ENCODE measurements at regions not wholly inside any gene's neighbourhood (a gene's known extent, or its start where the extent isn't known, plus 50 kb on each side); places are given as distances from the start of the nearest gene placed in this dataset.

DNA sequence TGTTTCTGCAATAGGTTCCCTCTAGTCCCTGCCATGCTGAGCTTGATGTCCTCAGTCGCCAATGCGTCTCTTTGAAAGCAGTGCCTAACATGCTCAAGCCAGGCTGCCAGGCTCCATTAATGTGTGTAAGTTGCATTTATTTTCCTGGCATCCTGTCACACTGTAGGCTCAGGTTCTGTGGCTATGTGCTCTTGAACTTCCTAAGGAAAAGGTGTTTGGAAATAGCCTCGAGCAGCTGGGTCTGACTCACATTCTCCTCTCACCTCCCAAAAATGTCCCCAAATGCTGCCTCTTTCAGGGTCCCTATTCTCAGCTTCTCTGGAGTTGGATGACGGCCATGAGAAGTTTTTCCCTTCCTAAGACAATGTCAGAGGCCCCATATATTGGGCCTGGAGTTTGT, 58.0 kb upstream of the SLC14A2 start:
- TF ChIP-seq, protein P1, sequence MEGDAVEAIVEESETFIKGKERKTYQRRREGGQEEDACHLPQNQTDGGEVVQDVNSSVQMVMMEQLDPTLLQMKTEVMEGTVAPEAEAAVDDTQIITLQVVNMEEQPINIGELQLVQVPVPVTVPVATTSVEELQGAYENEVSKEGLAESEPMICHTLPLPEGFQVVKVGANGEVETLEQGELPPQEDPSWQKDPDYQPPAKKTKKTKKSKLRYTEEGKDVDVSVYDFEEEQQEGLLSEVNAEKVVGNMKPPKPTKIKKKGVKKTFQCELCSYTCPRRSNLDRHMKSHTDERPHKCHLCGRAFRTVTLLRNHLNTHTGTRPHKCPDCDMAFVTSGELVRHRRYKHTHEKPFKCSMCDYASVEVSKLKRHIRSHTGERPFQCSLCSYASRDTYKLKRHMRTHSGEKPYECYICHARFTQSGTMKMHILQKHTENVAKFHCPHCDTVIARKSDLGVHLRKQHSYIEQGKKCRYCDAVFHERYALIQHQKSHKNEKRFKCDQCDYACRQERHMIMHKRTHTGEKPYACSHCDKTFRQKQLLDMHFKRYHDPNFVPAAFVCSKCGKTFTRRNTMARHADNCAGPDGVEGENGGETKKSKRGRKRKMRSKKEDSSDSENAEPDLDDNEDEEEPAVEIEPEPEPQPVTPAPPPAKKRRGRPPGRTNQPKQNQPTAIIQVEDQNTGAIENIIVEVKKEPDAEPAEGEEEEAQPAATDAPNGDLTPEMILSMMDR (IDR thresholded peaks at IDR 0.05) = no peak
- TF ChIP-seq EP300 (IDR thresholded peaks at IDR 0.05) = no peak
- TF ChIP-seq POLR2A (IDR thresholded peaks at IDR 0.05) = no peak
- intact Hi-C loops (cut with DNase I) = no loop called here
- Histone ChIP-seq H3K4me1 (ENCODE audit: insufficient read depth) (no peaks in the 10 kb centered on the region), H3K27me3 (no peaks in the 10 kb centered on the region), H3K27ac (no peak overlapping the region), H3K9me3 (no peaks in the 10 kb centered on the region), H3K36me3 (no peaks in the 10 kb centered on the region), H3K4me3 (no peak overlapping the region)
- WGBS, 3 donors = 81 to 89% (median 87%) methylated on average over 4 of the region's 4 CpGs
- no peak for DNase-seq

DNA sequence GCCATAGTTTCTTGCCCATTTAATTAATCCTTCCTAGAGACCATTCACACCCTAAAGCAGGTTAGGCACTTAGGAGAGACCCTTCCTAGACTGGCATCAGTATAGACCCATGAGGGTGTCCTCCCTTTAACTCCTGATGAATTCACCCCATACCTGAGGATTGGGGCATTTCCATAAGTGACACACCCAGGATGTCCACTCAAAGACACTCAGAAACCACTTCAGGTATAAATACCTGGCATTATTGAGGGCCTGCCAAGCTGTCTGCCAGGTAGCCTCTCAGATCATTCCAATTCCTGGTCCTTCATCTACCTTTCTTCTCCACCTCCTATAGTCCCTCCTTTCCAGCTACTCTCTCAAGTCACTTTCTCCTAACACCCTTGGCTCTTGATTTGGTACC, 57.5 kb upstream of the SLC14A2 start:
- no peaks in the 10 kb centered on the region for H3K9me3 ChIP-seq
- H3K27ac ChIP-seq = no peak overlapping the region
- no peaks in the 10 kb centered on the region for H3K4me1 ChIP-seq (ENCODE audit: insufficient read depth)
- no peaks in the 10 kb centered on the region for H3K36me3 ChIP-seq
- no peak for DNase-seq
- intact Hi-C loops (cut with DNase I) = no loop called here
- H3K4me3 ChIP-seq = no peak overlapping the region
- no peaks in the 10 kb centered on the region for H3K27me3 ChIP-seq
- TF ChIP-seq POLR2A (IDR thresholded peaks at IDR 0.05) (no peak), EP300 (IDR thresholded peaks at IDR 0.05) (no peak)
- TF ChIP-seq, protein P1 (IDR thresholded peaks at IDR 0.05) = no peak

DNA sequence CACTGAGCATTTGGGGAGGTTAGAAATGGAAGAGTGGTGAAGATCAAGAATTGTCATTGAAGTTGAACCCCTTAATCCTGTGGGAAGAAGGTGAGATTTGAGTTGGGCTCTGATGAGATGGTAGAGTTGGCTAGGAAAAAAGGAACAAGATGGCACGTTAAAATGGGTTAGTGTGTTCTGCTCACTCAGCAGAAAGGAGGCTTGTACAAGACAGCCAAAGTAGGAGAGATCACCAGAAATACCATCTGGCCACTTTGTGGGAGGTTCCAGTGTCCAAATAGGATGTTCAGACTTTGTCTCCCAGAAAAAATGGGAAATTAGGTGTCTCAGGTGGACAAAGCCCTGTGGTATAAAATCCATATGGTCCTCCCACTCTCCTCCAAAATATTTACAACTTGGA, 56.0 kb upstream of the SLC14A2 start:
- Histone ChIP-seq H3K36me3 (no peaks in the 10 kb centered on the region), H3K4me3 (no peak overlapping the region), H3K27ac (no peak overlapping the region), H3K4me1 (ENCODE audit: insufficient read depth) (no peaks in the 10 kb centered on the region), H3K9me3 (no peaks in the 10 kb centered on the region), H3K27me3 (no peaks in the 10 kb centered on the region)
- 86 to 95% (median 91%) methylated on average over 1 of the region's 1 CpG for WGBS, 3 donors
- intact Hi-C loops (cut with DNase I) = no loop called here
- no peak for TF ChIP-seq POLR2A (IDR thresholded peaks at IDR 0.05)
- TF ChIP-seq, protein P1 (IDR thresholded peaks at IDR 0.05) = no peak
- no peak for TF ChIP-seq EP300 (IDR thresholded peaks at IDR 0.05)
- DNase-seq = no peak

DNA sequence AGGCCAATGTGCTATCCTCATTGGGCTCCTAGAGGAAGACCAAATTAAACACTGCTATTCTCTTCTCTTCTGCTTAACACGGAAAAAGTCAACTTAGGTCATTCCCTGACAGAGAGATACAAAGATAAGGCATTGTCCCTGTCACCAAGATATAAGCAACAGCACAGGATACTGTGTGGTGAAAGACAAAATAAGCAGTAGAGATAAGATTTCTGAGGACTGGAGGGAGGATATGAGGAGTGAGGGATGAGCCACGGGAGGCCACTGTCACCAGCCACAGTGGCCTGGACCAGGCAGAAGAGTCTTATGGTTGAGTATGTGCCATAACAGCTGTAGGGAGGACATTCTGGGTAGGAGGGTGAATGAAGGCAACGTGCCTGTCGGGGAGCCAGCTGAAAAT, 54.4 kb upstream of the SLC14A2 start:
- 85 to 86% (median 86%) methylated on average over 4 of the region's 4 CpGs for WGBS, 3 donors
- TF ChIP-seq, protein P1 (IDR thresholded peaks at IDR 0.05) = no peak
- no peak for TF ChIP-seq EP300 (IDR thresholded peaks at IDR 0.05)
- no peak for TF ChIP-seq POLR2A (IDR thresholded peaks at IDR 0.05)
- H3K36me3 ChIP-seq = no peaks in the 10 kb centered on the region
- no peak overlapping the region for H3K27ac ChIP-seq
- no peak for DNase-seq
- H3K4me1 ChIP-seq (ENCODE audit: insufficient read depth) = no peaks in the 10 kb centered on the region
- H3K9me3 ChIP-seq = no peaks in the 10 kb centered on the region
- intact Hi-C loops (cut with DNase I) = no loop called here
- H3K27me3 ChIP-seq = no peaks in the 10 kb centered on the region
- H3K4me3 ChIP-seq = no peak overlapping the region

Measured in ovary (tissue), 7 donors.